ENCODE measurements at regions not wholly inside any gene's neighbourhood (a gene's known extent, or its start where the extent isn't known, plus 50 kb on each side); places are given as distances from the start of the nearest gene placed in this dataset.

GRCh38 chr18:51767293-51767692 lies 569.8 kb upstream of the MEX3C start:
- H3K27me3 ChIP-seq (ENCODE audit: insufficient read depth, low read length, poor library complexity), result no peaks in the 10 kb centered on the region
- DNase-seq (no peak), ATAC-seq (ENCODE audit: insufficient read depth, low read depth) (no peak)
- no peak overlapping the region for H3K27ac ChIP-seq (ENCODE audit: low read length)
- H3K79me2 ChIP-seq (ENCODE audit: insufficient read depth, low read length), result no peaks in the 10 kb centered on the region
- H3K4me1 ChIP-seq (ENCODE audit: insufficient read depth, low read length), result no peaks in the 10 kb centered on the region
- TF ChIP-seq EZH2 (IDR thresholded peaks at IDR 0.05; ENCODE audit: borderline replicate concordance, low read depth, low read length, severe bottlenecking) (no peak), CTCF (IDR thresholded peaks at IDR 0.05; ENCODE audit: borderline replicate concordance, extremely low read depth, low read length, poor library complexity, severe bottlenecking) (no peak)
- H2AFZ ChIP-seq (ENCODE audit: low read depth, low read length), result no peak overlapping the region
- no peak overlapping the region for H3K9ac ChIP-seq (ENCODE audit: low read depth, low read length)
- no peaks in the 10 kb centered on the region for H4K20me1 ChIP-seq (ENCODE audit: insufficient read depth, low read length)
- H3K9me3 ChIP-seq (ENCODE audit: insufficient read depth, low read length, severe bottlenecking), result no peaks in the 10 kb centered on the region
- no peaks in the 10 kb centered on the region for H3K36me3 ChIP-seq (ENCODE audit: insufficient read depth, low read length)
- no peak overlapping the region for H3K4me2 ChIP-seq (ENCODE audit: insufficient read depth, low read length)
- H3K4me3 ChIP-seq (ENCODE audit: low read depth in 1 of 2, low read length in 2 of 2), result no peak overlapping the region

GRCh38 chr18:51778115-51778514 lies 561.9 kb upstream of the DCC start:
- TF ChIP-seq CTCF (IDR thresholded peaks at IDR 0.05; ENCODE audit: borderline replicate concordance, extremely low read depth, low read length, poor library complexity, severe bottlenecking), result no peak
- TF ChIP-seq EZH2 (IDR thresholded peaks at IDR 0.05; ENCODE audit: borderline replicate concordance, low read depth, low read length, severe bottlenecking), result no peak
- Histone ChIP-seq H3K9me3 (ENCODE audit: insufficient read depth, low read length, severe bottlenecking) (no peaks in the 10 kb centered on the region), H3K27me3 (ENCODE audit: insufficient read depth, low read length, poor library complexity) (no peaks in the 10 kb centered on the region), H3K27ac (ENCODE audit: low read length) (no peak overlapping the region), H3K79me2 (ENCODE audit: insufficient read depth, low read length) (no peaks in the 10 kb centered on the region), H3K4me2 (ENCODE audit: insufficient read depth, low read length) (no peak overlapping the region), H2AFZ (ENCODE audit: low read depth, low read length) (no peak overlapping the region), H3K4me1 (ENCODE audit: insufficient read depth, low read length) (no peaks in the 10 kb centered on the region), H4K20me1 (ENCODE audit: insufficient read depth, low read length) (no peaks in the 10 kb centered on the region), H3K4me3 (ENCODE audit: low read depth in 1 of 2, low read length in 2 of 2) (no peak overlapping the region), H3K9ac (ENCODE audit: low read depth, low read length) (no peak overlapping the region), H3K36me3 (ENCODE audit: insufficient read depth, low read length) (no peaks in the 10 kb centered on the region)
- DNase-seq (no peak), ATAC-seq (ENCODE audit: insufficient read depth, low read depth) (no peak)

- H3K4me1 ChIP-seq (ENCODE audit: insufficient read depth, low read length), result no peaks in the 10 kb centered on the region
- H3K27me3 ChIP-seq (ENCODE audit: insufficient read depth, low read length, poor library complexity), result no peaks in the 10 kb centered on the region
- TF ChIP-seq EZH2 (IDR thresholded peaks at IDR 0.05; ENCODE audit: borderline replicate concordance, low read depth, low read length, severe bottlenecking) (no peak), CTCF (IDR thresholded peaks at IDR 0.05; ENCODE audit: borderline replicate concordance, extremely low read depth, low read length, poor library complexity, severe bottlenecking) (no peak)
Observed at GRCh38 chr18:51789871-51790270, 550.1 kb upstream of the DCC start.

GRCh38 chr18:51801514-51801913 lies 538.5 kb upstream of the DCC start:
- Histone ChIP-seq H3K4me3 (ENCODE audit: low read depth in 1 of 2, low read length in 2 of 2) (no peak overlapping the region), H3K9ac (ENCODE audit: low read depth, low read length) (no peak overlapping the region), H3K36me3 (ENCODE audit: insufficient read depth, low read length) (no peaks in the 10 kb centered on the region), H3K4me2 (ENCODE audit: insufficient read depth, low read length) (no peak overlapping the region), H3K79me2 (ENCODE audit: insufficient read depth, low read length) (no peaks in the 10 kb centered on the region), H3K9me3 (ENCODE audit: insufficient read depth, low read length, severe bottlenecking) (no peaks in the 10 kb centered on the region), H3K27ac (ENCODE audit: low read length) (no peak overlapping the region), H4K20me1 (ENCODE audit: insufficient read depth, low read length) (no peaks in the 10 kb centered on the region), H3K4me1 (ENCODE audit: insufficient read depth, low read length) (no peaks in the 10 kb centered on the region), H2AFZ (ENCODE audit: low read depth, low read length) (no peak overlapping the region), H3K27me3 (ENCODE audit: insufficient read depth, low read length, poor library complexity) (no peaks in the 10 kb centered on the region)
- no peak for DNase-seq
- no peak for TF ChIP-seq CTCF (IDR thresholded peaks at IDR 0.05; ENCODE audit: borderline replicate concordance, extremely low read depth, low read length, poor library complexity, severe bottlenecking)
- no peak for TF ChIP-seq EZH2 (IDR thresholded peaks at IDR 0.05; ENCODE audit: borderline replicate concordance, low read depth, low read length, severe bottlenecking)
- ATAC-seq (ENCODE audit: insufficient read depth, low read depth), result no peak

More at GRCh38 chr18:51789871-51790270, 550.1 kb upstream of the DCC start:
- Histone ChIP-seq H2AFZ (ENCODE audit: low read depth, low read length) (no peak overlapping the region), H3K27ac (ENCODE audit: low read length) (no peak overlapping the region), H3K4me2 (ENCODE audit: insufficient read depth, low read length) (no peak overlapping the region), H3K79me2 (ENCODE audit: insufficient read depth, low read length) (no peaks in the 10 kb centered on the region), H3K9me3 (ENCODE audit: insufficient read depth, low read length, severe bottlenecking) (no peaks in the 10 kb centered on the region), H3K9ac (ENCODE audit: low read depth, low read length) (no peak overlapping the region), H3K36me3 (ENCODE audit: insufficient read depth, low read length) (no peaks in the 10 kb centered on the region), H3K4me3 (ENCODE audit: low read depth in 1 of 2, low read length in 2 of 2) (no peak overlapping the region), H4K20me1 (ENCODE audit: insufficient read depth, low read length) (no peaks in the 10 kb centered on the region)
- DNase-seq (no peak), ATAC-seq (ENCODE audit: insufficient read depth, low read depth) (no peak)
